Esophagus squamous epithelium (tissue), 5 donors: ENCODE measurements at regions not wholly inside any gene's neighbourhood (a gene's known extent, or its start where the extent isn't known, plus 50 kb on each side); places are given as distances from the start of the nearest gene placed in this dataset.

ENCODE experiments used
- DNase-seq: peaks from one replicate; lab custom pipeline; 2025; lab: John Stamatoyannopoulos, UW
- H3K27ac ChIP-seq, 4 donors: fragments of 200-600 bp; sonication (generic); one replicate each; pipeline ENCODE4 v1.5.1; 2016 to 2019; ENCODE audit warnings: mild to moderate bottlenecking in 1 of 4
- H3K27me3 ChIP-seq, 4 donors: fragments of 200-600 bp; sonication (generic); 1 replicate in 3 of 4; 2 replicates in 1 of 4; pipeline versions ENCODE4 v1.5.1 to v1.6.0; 2017 to 2021; ENCODE audit warnings: antibody characterized with exemption in 1 of 4
- H3K36me3 ChIP-seq, 3 donors: fragments of 200-600 bp; sonication (generic); one replicate each; pipeline ENCODE4 v1.5.1; 2016 to 2019
- H3K4me1 ChIP-seq, 3 donors: fragments of 200-600 bp; sonication (generic); one replicate each; pipeline ENCODE4 v1.5.1; 2017 to 2019
- H3K4me3 ChIP-seq, 4 donors: fragments of 200-600 bp; sonication (generic); 1 replicate in 3 of 4; 2 replicates in 1 of 4; pipeline ENCODE4 v1.5.1; 2016 to 2019; ENCODE audit warnings: mild to moderate bottlenecking in 2 of 4, moderate library complexity in 1 of 4
- H3K9me3 ChIP-seq, 3 donors: fragments of 200-600 bp; sonication (generic); one replicate each; pipeline ENCODE4 v1.5.1; 2016 to 2019
- CTCF ChIP-seq, 6 experiments: fragments of 450-650 bp in 4 of 6; fragments of 200-600 bp in 2 of 6; sonication (generic) in 2 of 6; IDR thresholded peaks; one replicate each; pipeline ENCODE4 v1.5.1; 2016 to 2019; ENCODE audit warnings: antibody characterized with exemption in 6 of 6, mild to moderate bottlenecking in 4 of 6, moderate library complexity in 4 of 6
- POLR2A ChIP-seq, 4 donors: fragments of 450-650 bp; IDR thresholded peaks; one replicate each; pipeline ENCODE4 v1.6.1; 2017; ENCODE audit warnings: antibody characterized with exemption in 4 of 4, mild to moderate bottlenecking in 4 of 4, moderate library complexity in 3 of 4
- WGBS, 2 donors: methylation state at CpG; one replicate each; pipeline ENCODE4 v1.1.5; 2018; 5-methylcytosine and 5-hydroxymethylcytosine counted together
- intact Hi-C: fragments of 100-400 bp; cut with DNase I; formaldehyde crosslinking; loops from one replicate; pipeline ENCODE4 v1.15.0; 2022
- donor health status: DM: yes; HTN: yes; CAD: no.

- TF ChIP-seq CTCF (IDR thresholded peaks at IDR 0.05) = no peak
- Histone ChIP-seq H3K27me3 (no peaks in the 10 kb centered on the region), H3K4me3 (no peak overlapping the region), H3K27ac (no peak overlapping the region), H3K36me3 (no peaks in the 10 kb centered on the region), H3K9me3 (no peaks in the 10 kb centered on the region), H3K4me1 (no peaks in the 10 kb centered on the region)
- 91 to 94% methylated on average over 4 of the region's 4 CpGs for WGBS, 2 donors
- intact Hi-C loops = no loop called here
- no peak for DNase-seq
Measured at GRCh38 chr18:54726143-54726542, 102.1 kb upstream of the RAB27B start.

- Histone ChIP-seq H3K9me3 (peaks cover 0 to 11% (median 0%) of the 10 kb centered on the region in 3 donors), H3K4me3 (no peak overlapping the region), H3K27me3 (no peaks in the 10 kb centered on the region), H3K36me3 (no peaks in the 10 kb centered on the region), H3K27ac (no peak overlapping the region), H3K4me1 (no peaks in the 10 kb centered on the region)
- no peak for TF ChIP-seq POLR2A (IDR thresholded peaks at IDR 0.05)
- TF ChIP-seq CTCF (IDR thresholded peaks at IDR 0.05) = no peak
- intact Hi-C loops = no loop called here
- WGBS, 2 donors = 13 to 27% methylated on average over 3 of the region's 3 CpGs
- no peak for DNase-seq
Measured at GRCh38 chr18:54734059-54734458, 94.2 kb upstream of the RAB27B start.

GRCh38 chr18:54736981-54737380, 91.3 kb upstream of the RAB27B start:
- no peaks in the 10 kb centered on the region for H3K36me3 ChIP-seq
- intact Hi-C loops = no loop called here
- no peaks in the 10 kb centered on the region for H3K27me3 ChIP-seq
- H3K27ac ChIP-seq = no peak overlapping the region
- peaks cover 0 to 12% (median 0%) of the 10 kb centered on the region in 3 donors for H3K9me3 ChIP-seq
- DNase-seq = no peak
- peaks cover 0 to 3% (median 0%) of the 10 kb centered on the region in 3 donors for H3K4me1 ChIP-seq
- TF ChIP-seq CTCF (IDR thresholded peaks at IDR 0.05) = no peak
- WGBS, 2 donors = 90 to 94% methylated on average over 1 of the region's 1 CpG
- no peak overlapping the region for H3K4me3 ChIP-seq

- no peak for DNase-seq
- TF ChIP-seq POLR2A (IDR thresholded peaks at IDR 0.05) (no peak), CTCF (IDR thresholded peaks at IDR 0.05) (no peak)
- Histone ChIP-seq H3K36me3 (no peaks in the 10 kb centered on the region), H3K9me3 (peaks cover 0 to 12% (median 0%) of the 10 kb centered on the region in 3 donors), H3K4me3 (no peak overlapping the region), H3K27me3 (no peaks in the 10 kb centered on the region), H3K4me1 (peaks cover 0 to 11% (median 4%) of the 10 kb centered on the region in 3 donors), H3K27ac (no peak overlapping the region)
- WGBS, 2 donors = 41 to 48% methylated on average over 3 of the region's 3 CpGs
- intact Hi-C loops = no loop called here
Measured at GRCh38 chr18:54737986-54738385, 90.3 kb upstream of the RAB27B start.

GRCh38 chr18:54739476-54739875, 88.8 kb upstream of the RAB27B start:
- peaks cover 0 to 12% (median 0%) of the 10 kb centered on the region in 3 donors for H3K9me3 ChIP-seq
- WGBS, 2 donors = 78 to 88% methylated on average over 2 of the region's 2 CpGs
- intact Hi-C loops = no loop called here

More at GRCh38 chr18:54739476-54739875, 88.8 kb upstream of the RAB27B start:
- Histone ChIP-seq H3K27ac (no peak overlapping the region), H3K36me3 (no peaks in the 10 kb centered on the region), H3K4me3 (no peak overlapping the region), H3K4me1 (peaks cover 0 to 12% (median 4%) of the 10 kb centered on the region in 3 donors), H3K27me3 (no peaks in the 10 kb centered on the region)
- no peak for DNase-seq
- TF ChIP-seq POLR2A (IDR thresholded peaks at IDR 0.05) = no peak
- TF ChIP-seq CTCF (IDR thresholded peaks at IDR 0.05) = no peak
